OCI-M1 (cell line): ENCODE measurements at regions not wholly inside any gene's neighbourhood (a gene's known extent, or its start where the extent isn't known, plus 50 kb on each side); places are given as distances from the start of the nearest gene placed in this dataset.
"Not testable (repeated sequence)": the region's sequence is repeated elsewhere in the genome, so short reads cannot be mapped to it uniquely, and the experiment has no call there.

ENCODE experiments used
- DNase-seq: peaks from one replicate; lab custom pipeline; 2025; lab: John Stamatoyannopoulos, UW

- no peak for DNase-seq
These were observed 74.6 kb downstream of the TRIM42 start for GRCh38 chr3:140752499-140752898.

GRCh38 chr3:140753865-140754754 is 76.2 kb downstream of the TRIM42 start:
- no peak for DNase-seq

GRCh38 chr3:140754936-140755335 is 77.1 kb downstream of the TRIM42 start:
- DNase-seq, result no peak

GRCh38 chr3:140756240-140757016 is 78.6 kb downstream of the TRIM42 start:
- no peak for DNase-seq

- DNase-seq, result no peak
These were observed 81.1 kb downstream of the TRIM42 start for GRCh38 chr3:140758791-140759444.

GRCh38 chr3:140760324-140761075 is 82.6 kb downstream of the TRIM42 start:
- no peak for DNase-seq

- DNase-seq, result no peak
These were observed 83.3 kb downstream of the TRIM42 start for GRCh38 chr3:140761076-140761639.

GRCh38 chr3:140762746-140763145 is 84.9 kb downstream of the TRIM42 start:
- no peak for DNase-seq

GRCh38 chr3:140763532-140763931 is 85.7 kb downstream of the TRIM42 start:
- DNase-seq, result no peak

GRCh38 chr3:140765246-140765645 is 87.4 kb downstream of the TRIM42 start:
- no peak for DNase-seq

GRCh38 chr3:140766465-140766864 is 88.6 kb downstream of the TRIM42 start:
- DNase-seq, result no peak

- no peak for DNase-seq
These were observed 89.7 kb downstream of the TRIM42 start for GRCh38 chr3:140767566-140767965.

GRCh38 chr3:140768941-140769340 is 91.1 kb downstream of the TRIM42 start:
- DNase-seq, result no peak

- DNase-seq, result no peak
These were observed 92.1 kb downstream of the TRIM42 start for GRCh38 chr3:140769951-140770350.

GRCh38 chr3:140770977-140771667 is 93.3 kb downstream of the TRIM42 start:
- no peak for DNase-seq

GRCh38 chr3:140777631-140778233 is 99.9 kb downstream of the TRIM42 start:
- no peak for DNase-seq

GRCh38 chr3:140791368-140791767 is 113.5 kb downstream of the TRIM42 start:
- DNase-seq, result no peak

- no peak for DNase-seq
These were observed 116.6 kb downstream of the TRIM42 start for GRCh38 chr3:140794507-140794906.

- DNase-seq, result not testable (repeated sequence)
These were observed 125.0 kb downstream of the TRIM42 start for GRCh38 chr3:140802898-140803297.

GRCh38 chr3:140809316-140809715 is 131.5 kb downstream of the TRIM42 start:
- no peak for DNase-seq
